Gastrocnemius medialis (tissue), 4 donors: ENCODE measurements at regions not wholly inside any gene's neighbourhood (a gene's known extent, or its start where the extent isn't known, plus 50 kb on each side); places are given as distances from the start of the nearest gene placed in this dataset.

Experiments
- POLR2A ChIP-seq, 2 donors: fragments of 450-650 bp; IDR thresholded peaks; one replicate each; pipeline ENCODE4 v1.6.1; 2017; ENCODE audit warnings: antibody characterized with exemption in 2 of 2, mild to moderate bottlenecking in 2 of 2, moderate library complexity in 2 of 2
- TF ChIP-seq, protein P1 (sequence below), 5 experiments: fragments of 450-650 bp in 3 of 5; fragments of 200-600 bp in 2 of 5; sonication (generic) in 2 of 5; IDR thresholded peaks in 4 of 5; conservative IDR thresholded peaks in 1 of 5; 1 replicate in 4 of 5; 2 replicates in 1 of 5; pipeline ENCODE4 v1.5.1; 2016 to 2019; ENCODE audit warnings: antibody characterized with exemption in 5 of 5, mild to moderate bottlenecking in 3 of 5, moderate library complexity in 3 of 5

DNA sequence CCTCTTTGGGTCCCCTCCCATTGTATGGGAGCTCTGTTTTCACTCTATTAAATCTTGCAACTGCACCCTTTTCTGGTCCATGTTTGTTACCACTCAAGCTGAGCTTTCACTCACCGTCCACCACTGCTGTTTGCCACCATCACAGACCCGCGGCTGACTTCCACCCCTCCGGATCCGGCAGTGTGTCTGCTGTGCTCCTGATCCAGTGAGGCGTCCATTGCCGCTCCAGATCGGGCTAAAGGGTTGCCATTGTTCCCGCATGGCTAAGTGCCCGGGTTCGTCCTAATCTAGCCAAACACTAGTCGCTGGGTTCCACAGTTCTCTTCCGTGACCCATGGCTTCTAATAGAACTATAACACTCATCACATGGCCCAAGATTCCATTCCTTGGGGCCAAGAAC is 157.2 kb downstream of the SEC16B start:
- no peak for TF ChIP-seq POLR2A (IDR thresholded peaks at IDR 0.05)
- TF ChIP-seq, protein P1, sequence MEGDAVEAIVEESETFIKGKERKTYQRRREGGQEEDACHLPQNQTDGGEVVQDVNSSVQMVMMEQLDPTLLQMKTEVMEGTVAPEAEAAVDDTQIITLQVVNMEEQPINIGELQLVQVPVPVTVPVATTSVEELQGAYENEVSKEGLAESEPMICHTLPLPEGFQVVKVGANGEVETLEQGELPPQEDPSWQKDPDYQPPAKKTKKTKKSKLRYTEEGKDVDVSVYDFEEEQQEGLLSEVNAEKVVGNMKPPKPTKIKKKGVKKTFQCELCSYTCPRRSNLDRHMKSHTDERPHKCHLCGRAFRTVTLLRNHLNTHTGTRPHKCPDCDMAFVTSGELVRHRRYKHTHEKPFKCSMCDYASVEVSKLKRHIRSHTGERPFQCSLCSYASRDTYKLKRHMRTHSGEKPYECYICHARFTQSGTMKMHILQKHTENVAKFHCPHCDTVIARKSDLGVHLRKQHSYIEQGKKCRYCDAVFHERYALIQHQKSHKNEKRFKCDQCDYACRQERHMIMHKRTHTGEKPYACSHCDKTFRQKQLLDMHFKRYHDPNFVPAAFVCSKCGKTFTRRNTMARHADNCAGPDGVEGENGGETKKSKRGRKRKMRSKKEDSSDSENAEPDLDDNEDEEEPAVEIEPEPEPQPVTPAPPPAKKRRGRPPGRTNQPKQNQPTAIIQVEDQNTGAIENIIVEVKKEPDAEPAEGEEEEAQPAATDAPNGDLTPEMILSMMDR (IDR thresholded peaks at IDR 0.05 in 4 of 5, conservative IDR thresholded peaks at IDR 0.05 in 1 of 5): no peak
